PC-3 (cell line): ENCODE measurements at regions not wholly inside any gene's neighbourhood (a gene's known extent, or its start where the extent isn't known, plus 50 kb on each side); places are given as distances from the start of the nearest gene placed in this dataset.

ENCODE experiments used
- CTCF ChIP-seq: fragments of 300-600 bp; sonication (generic); conservative IDR thresholded peaks from 2 replicates; pipeline ENCODE4 v1.5.1; 2017; ENCODE audit warnings: antibody characterized with exemption, low read depth, mild to moderate bottlenecking, low read length
- EZH2 ChIP-seq: fragments of 300-600 bp; sonication (generic); IDR thresholded peaks from one replicate; pipeline ENCODE4 v1.6.1; 2017; ENCODE audit warnings: antibody characterized with exemption, mild to moderate bottlenecking, low read length; ENCODE audit not compliant: unreplicated experiment
- EZH2phosphoT487 ChIP-seq: fragments of 300-600 bp; sonication (generic); IDR thresholded peaks from 2 replicates; pipeline ENCODE4 v1.6.1; 2018; ENCODE audit warnings: mild to moderate bottlenecking, antibody characterized with exemption, low read length, borderline replicate concordance

GRCh38 chr1:29924017-29924431, 687.7 kb downstream of the PTPRU start:
- TF ChIP-seq CTCF: no peak
- no peak for TF ChIP-seq EZH2
- no peak for TF ChIP-seq EZH2phosphoT487
